Bronchial epithelial cell (primary cell): ENCODE measurements at regions not wholly inside any gene's neighbourhood (a gene's known extent, or its start where the extent isn't known, plus 50 kb on each side); places are given as distances from the start of the nearest gene placed in this dataset.
A peak's percentile ranks its signal among the peaks of the same experiment; 100 is the strongest.

Experiments used
- DNase-seq: peaks from one replicate; pipeline ENCODE4 v3.0.0-alpha.2; 2010; ENCODE audit warnings: low read depth
- FAIRE-seq: peaks from 2 replicates; lab custom pipeline; 2011; peaks lifted over from hg19 to GRCh38; lab: Jason Lieb, UNC
- H3K27me3 ChIP-seq: 2 replicates; pipeline ENCODE4 v1.5.1; 2011; ENCODE audit warnings: low read length; ENCODE audit not compliant: control insufficient read depth, insufficient read depth
- H3K36me3 ChIP-seq: 2 replicates; pipeline ENCODE4 v1.5.1; 2011; ENCODE audit warnings: low read length; ENCODE audit not compliant: control insufficient read depth, insufficient read depth
- H3K4me3 ChIP-seq: 2 replicates; pipeline ENCODE4 v1.5.1; 2011; ENCODE audit warnings: mild to moderate bottlenecking, low read depth, low read length, control low read depth
- CTCF ChIP-seq: IDR thresholded peaks from 2 replicates; pipeline ENCODE4 v1.5.1; 2011; ENCODE audit warnings: mild to moderate bottlenecking, moderate library complexity, low read length, control low read depth, inconsistent platforms; ENCODE audit not compliant: insufficient read depth, severe bottlenecking

- H3K36me3 ChIP-seq = no peaks in the 10 kb centered on the region
- DNase-seq (no peak), FAIRE-seq (no peak)
- TF ChIP-seq CTCF = no peak
- no peaks in the 10 kb centered on the region for H3K27me3 ChIP-seq
- H3K4me3 ChIP-seq = no peak overlapping the region
These were observed 1118.1 kb downstream of the TRHDE start for GRCh38 chr12:73390261-73390660.

GRCh38 chr12:73413051-73413450 is 1124.6 kb upstream of the ATXN7L3B start:
- Histone ChIP-seq H3K36me3 (no peaks in the 10 kb centered on the region), H3K27me3 (no peaks in the 10 kb centered on the region), H3K4me3 (no peak overlapping the region)
- TF ChIP-seq CTCF = no peak
- no peak for DNase-seq
- FAIRE-seq = no peak

GRCh38 chr12:73413974-73414373 is 1123.7 kb upstream of the ATXN7L3B start:
- H3K27me3 ChIP-seq = no peaks in the 10 kb centered on the region
- no peak overlapping the region for H3K4me3 ChIP-seq
- H3K36me3 ChIP-seq = no peaks in the 10 kb centered on the region
- no peak for FAIRE-seq
- TF ChIP-seq CTCF = no peak
- no peak for DNase-seq

GRCh38 chr12:73414926-73415325 is 1122.7 kb upstream of the ATXN7L3B start:
- Histone ChIP-seq H3K27me3 (no peaks in the 10 kb centered on the region), H3K36me3 (no peaks in the 10 kb centered on the region), H3K4me3 (no peak overlapping the region)
- FAIRE-seq (no peak), DNase-seq (no peak)
- TF ChIP-seq CTCF = no peak

- H3K36me3 ChIP-seq = no peaks in the 10 kb centered on the region
- no peaks in the 10 kb centered on the region for H3K27me3 ChIP-seq
- H3K4me3 ChIP-seq = no peak overlapping the region
- no peak for DNase-seq
- no peak for TF ChIP-seq CTCF
- no peak for FAIRE-seq
These were observed 1119.1 kb upstream of the ATXN7L3B start for GRCh38 chr12:73418541-73418940.

GRCh38 chr12:73421832-73422231 is 1115.8 kb upstream of the ATXN7L3B start:
- Histone ChIP-seq H3K4me3 (no peak overlapping the region), H3K36me3 (no peaks in the 10 kb centered on the region), H3K27me3 (no peaks in the 10 kb centered on the region)
- peak; percentile 52 for DNase-seq
- no peak for TF ChIP-seq CTCF
- no peak for FAIRE-seq
